ENCODE measurements at regions not wholly inside any gene's neighbourhood (a gene's known extent, or its start where the extent isn't known, plus 50 kb on each side); places are given as distances from the start of the nearest gene placed in this dataset.

DNA sequence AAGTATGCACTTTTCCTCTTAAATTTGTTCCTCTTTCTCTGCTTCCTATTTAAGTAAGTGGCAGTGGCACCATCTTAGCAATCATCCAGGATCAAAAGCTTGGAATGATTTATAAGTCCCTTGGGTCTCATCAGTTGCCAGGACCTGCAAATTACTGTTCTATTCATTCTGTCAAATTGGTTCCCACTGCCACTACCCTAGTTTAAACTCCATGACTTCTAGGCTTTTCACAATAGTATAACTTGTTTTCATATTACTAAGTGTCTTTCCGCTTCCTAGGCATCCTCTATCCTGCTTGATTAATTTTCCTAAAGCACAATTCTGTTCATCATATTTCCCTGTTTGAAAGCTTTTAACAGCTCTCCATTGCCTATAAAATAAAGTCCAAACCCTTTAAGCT is 363.9 kb upstream of the MEF2C start:
- DNase-seq: no peak

DNA sequence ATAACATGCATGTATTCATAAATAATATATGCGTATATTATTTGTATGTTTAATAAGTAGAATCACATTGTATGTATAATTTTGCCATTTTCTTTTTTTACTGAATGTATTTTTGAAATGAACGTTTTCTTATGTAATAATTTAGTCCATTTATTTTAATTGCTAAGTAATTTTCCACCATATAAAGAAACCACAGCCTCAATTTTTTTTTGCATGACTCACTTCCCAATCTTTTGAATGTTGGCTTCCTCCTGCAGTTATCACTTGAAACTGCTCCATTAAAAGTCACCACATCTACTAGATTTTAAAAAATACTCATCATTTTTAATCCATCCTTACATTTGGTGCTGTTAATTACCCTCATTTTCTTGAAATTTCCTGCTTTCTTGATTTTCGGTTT is 363.3 kb upstream of the MEF2C start:
- DNase-seq: no peak

DNA sequence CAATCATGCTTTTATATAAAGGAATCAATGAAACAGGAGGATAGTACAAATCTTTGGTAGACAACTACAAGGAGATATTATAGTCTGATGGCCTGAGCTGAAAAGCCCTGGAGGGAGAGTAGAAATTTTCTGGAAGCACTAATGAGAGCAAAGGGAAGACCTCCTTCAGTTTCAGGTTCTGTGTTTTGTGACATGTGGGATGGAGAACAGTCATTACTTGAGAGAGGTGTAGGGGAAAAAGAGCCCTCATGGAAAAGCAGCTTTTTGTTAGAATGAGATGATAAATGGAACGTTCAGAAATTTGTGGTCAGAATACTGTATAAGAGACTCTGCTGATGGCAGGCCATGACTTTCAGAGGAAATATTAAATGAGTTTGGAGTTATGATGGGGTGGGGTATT is 360.6 kb upstream of the MEF2C start:
- DNase-seq: no peak

DNA sequence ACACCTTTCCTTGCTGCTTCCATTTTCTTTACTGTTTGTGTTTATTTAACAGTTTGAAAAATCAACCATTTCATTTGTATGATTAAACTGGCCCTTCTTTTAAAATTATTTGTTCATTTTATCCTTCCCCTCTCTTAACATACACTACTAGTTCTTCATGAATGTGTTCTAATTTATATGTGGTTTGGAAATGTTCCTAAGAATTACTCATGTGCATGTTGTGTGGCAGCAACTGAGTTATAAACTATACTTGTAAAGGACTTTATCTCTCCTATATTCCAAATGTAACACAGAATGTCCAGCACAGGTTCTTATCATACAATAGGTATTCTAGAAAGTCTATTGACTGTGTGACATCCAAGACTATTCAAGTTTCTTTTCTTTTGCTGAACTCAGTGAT is 358.2 kb upstream of the MEF2C start:
- no peak for DNase-seq

DNA sequence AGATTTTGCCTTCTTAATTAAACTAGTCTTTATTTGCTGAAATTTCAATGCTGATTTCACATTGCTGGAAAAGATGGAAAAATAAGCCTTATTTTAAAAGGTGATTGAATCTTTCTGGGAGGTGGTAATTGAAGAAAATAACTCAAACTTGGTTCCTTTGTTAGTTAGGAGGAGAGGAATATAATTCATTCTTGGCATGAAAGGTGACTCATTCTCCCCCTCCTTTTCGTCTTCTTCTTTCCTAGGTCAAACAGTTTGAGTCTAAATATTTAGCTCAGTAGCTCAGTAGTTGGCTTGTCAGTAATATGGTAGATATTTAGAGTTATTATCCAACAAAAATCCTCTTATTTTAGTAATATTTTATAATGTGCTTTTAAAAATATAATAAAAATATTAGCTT is 353.9 kb upstream of the MEF2C start:
- no peak for DNase-seq

DNA sequence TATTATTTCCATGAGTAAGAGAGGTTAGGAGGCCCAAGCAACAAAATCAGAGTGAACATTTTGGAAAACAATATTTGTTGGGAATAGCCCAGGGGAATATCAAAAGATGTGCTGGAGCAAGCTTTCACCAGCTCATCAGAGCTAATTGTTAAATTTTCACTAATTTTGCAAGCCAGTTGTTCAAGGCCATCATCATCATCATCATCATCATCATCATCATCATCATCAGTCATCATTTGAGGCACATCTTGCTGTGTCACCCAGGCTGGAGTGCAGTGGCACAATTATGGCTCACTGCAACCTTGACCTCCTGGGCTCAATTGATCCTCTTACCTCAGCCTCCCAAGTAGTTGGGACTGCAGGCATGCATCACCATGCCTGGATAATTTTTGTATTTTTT is 350.5 kb upstream of the MEF2C start:
- DNase-seq: no peak

DNA sequence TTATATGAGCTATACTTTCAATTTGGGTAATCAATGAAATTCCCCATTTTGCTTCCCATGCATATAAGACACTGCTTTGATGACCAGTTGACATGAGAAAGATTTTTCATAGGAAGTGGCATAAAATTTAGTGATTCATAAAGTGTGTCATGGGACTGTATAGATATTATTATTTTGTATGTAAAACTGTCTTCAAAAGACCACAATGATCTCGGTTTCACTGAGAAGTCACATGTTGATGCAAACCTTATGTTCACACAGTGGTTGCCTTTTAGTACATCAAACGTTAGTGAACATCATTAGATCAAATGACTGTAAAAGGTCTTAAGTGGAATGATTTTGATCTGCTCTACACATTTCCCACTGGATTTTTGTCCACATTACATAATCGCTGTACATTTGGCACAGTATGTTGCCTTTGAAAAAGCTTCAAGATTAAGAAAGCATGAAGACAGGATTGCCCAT is 349.2 kb upstream of the MEF2C start:
- no peak for DNase-seq

DNA sequence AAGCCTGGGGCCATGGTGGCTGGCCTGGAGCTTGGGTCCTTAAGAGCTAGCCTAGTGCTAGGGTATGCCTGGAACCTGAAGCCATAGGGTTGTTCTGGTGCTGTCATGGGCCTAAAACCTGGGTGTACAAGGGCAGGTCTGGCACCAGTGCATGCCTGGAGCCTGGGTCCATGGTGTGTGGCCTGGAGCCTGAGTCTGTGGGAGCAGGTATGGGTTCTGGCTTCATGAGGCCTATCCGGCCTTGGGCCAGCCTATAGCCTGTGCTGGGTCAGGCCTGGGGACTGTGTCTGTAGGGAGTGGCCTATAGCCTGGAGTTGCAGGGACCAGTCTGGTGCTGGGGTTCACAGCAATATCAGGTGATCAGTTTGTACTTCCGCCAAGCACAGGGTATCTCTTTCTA is 347.2 kb upstream of the MEF2C start:
- DNase-seq: no peak

DNA sequence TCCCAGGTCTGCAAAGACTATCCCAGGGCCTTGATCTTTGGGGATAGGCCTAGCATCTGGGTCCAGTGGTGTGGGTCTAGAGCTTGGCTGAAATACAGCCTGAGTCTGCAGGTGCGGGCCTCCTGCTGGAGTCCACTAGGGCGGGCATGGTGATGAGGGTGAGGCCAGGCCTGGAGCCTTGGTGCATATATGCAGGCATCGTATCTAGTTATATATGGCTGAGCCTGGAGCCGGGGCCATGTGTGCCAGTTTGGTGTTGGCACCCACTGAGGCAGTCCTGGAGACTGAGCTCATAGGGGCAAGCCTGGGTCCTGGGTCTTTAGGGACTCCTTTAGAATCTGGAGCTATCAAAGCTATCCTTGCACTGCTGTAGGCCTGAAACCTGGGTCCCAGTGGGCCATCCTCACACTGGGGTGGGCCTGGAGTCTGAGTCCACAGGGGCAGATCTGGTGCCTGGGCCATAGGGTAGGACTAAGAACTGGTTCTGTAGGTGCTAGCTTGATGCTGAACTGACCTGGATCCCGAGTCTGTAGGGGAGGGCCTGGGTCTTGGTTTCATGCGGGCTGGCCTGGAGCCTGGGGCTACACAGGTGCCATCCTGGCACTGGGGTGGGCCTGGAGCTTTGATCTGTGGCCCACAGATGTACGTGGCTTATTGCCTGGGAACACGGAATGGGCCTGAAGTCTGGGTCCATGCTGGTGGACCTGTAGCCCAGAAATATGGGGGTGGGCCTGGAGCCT is 346.5 kb upstream of the MEF2C start:
- DNase-seq: no peak

DNA sequence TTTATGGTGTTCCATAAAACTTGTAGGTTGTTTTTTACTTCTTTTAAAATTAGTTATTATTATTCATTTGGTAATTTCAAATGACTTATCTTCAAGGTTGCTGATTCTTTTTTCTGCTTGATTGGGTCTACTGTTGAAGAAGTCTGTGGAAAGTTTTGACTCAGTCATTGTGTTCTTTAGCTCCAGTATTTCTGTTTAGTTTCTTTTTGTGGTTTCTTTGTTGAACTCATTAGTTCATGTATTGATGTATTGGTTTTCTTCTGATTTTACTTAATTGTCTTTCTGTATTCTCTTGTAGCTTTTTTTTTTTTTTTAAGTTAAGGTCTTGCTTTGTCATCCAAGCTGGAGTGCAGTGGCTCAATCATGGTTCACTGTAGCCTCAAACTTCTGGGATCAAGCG is 345.4 kb upstream of the MEF2C start:
- no peak for DNase-seq

DNA sequence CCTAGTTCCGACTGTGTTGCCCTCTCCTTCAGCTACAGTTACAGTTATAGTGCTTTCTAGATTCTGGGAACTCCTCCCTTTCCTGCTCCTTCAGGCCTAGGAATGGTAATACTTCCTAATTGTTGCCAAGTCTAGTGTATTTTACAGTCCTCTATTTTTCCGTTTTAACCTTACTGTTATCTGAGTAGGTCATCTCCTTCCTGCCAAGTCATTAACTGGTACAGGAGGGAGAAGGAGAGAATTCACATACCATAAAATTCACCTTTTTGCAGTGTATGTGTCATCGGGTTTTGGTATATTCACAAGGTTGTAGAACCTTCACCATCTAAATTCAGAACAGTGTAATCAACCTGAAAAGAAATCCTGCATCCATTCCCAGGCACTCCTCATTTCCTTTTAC is 335.4 kb upstream of the MEF2C start:
- DNase-seq: no peak

DNA sequence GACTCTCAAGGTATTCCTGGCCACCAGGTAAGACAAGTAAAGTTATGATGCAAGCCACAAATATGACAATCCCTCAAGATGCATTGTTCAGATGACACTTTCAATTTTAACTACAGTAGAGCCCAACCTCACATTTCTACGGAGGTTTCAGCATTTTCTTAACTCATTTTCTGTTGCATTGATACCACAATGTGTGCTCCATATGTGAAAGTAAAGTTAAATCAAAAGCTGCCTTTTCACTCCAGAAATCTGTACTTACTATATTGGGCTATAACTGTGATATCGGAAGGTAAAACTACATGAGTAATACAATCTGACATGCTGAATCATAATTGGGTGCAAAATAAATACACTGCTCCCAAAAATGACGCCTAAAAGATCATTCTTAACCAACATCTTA is 333.6 kb upstream of the MEF2C start:
- DNase-seq: no peak

DNA sequence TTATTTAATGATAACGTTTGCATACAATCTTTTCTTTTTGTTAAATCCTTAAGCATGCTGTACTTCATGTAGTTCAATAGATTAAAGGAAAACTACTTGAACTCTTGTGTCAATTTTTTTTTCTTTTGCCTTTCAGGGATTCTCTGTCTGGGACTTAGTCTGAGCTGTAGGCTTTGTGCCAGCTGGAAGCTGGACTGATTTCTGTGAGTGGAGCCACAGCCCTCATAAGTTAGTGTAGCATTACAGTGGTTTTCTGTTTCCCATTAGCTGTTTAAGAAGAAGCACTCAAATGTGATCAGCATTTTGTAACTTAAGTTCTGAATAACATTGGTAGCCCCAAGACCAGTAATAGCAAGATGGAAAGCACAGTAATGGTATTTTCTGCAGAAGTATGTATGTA is 330.6 kb upstream of the MEF2C start:
- DNase-seq: no peak

DNA sequence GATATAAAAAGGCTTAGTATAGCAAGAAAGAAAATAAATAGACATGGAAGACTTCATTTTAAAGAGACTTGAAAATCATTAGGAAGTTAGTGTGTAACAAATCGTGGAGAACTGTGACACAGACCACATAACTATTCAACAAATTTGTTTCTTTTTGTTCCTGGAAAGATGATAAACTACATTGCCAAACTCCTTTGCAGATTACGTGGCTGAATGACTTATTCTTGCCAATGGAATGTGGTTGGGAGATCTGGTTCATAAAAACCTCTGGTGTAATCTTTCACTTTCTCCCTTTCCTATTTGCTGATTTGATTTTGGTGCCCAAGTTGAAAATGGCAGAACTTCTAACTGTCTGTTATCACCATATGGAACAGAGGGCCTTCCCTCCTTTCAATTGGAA is 328.9 kb upstream of the MEF2C start:
- DNase-seq: no peak

DNA sequence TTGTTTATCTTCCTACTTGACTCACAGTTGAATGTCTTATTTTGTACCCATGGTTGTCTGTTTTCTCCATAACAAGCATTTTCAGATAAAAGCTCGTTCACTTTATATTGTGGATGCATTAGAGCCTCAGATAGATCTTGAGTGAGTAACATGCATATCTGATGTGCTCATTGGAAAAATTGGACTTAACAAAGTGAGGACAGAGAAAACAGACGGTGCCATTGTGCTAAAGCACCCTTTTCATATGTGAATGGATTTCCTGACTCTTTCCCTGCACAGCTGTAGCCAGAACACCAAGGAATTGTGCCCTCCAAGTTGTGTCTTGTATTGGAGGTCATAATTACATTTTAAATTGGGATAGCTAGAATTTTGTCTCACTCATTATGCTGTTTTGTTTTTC is 325.8 kb upstream of the MEF2C start:
- no peak for DNase-seq

DNA sequence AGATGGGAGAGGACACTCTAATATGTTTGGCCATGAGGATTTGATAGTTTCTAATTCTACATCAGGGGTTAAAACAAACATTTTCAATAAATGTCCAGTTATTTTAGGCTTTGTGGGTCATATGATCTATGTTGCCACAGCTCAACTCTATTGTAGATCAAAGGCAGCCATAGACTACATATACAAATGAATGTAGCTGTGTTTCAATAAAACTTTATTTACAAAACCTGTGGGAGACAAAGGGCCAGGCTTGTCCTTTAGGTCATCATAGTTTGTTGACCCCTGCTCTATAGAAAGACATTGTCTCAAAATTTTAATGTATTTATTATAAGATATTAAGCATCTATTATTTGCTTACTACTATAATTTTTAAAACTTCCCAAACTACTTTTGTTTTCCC is 325.4 kb upstream of the MEF2C start:
- no peak for DNase-seq

DNA sequence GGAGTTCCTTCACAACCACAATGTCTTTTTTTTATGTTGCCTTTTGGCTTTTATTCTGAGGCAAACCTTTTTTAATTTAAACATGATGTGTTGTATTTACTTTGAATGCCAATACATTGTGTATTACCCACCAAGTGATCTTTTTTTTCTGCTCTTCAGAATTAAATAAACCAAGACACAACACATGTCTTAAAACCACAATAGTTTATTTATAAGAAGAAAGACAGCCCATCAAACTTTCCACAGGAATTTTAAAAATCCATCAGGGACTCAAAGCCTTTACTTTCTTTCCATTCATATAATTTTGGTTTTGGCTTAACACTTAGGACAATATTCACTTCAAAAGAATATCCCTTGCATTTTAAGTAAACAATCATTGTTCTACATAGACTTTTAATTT is 321.8 kb upstream of the MEF2C start:
- no peak for DNase-seq

DNA sequence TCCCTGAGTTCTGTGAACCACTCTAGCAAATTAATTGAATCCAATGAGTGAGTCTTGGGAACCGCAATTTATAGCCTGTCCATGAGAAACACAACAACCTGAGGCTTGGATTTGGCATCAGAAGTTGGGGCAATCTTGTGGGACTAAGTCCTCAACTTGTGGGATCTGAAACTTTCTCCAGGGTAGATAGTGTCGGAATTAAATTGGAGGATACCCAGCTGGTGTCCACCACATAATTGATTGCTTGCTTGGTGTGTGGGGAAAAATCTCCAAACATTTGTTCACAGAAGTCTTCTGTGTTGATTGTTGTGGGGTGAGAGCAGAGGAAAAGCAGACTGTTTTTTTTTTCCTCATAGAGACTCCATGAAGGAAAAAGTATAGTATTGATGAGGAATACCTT is 320.6 kb upstream of the MEF2C start:
- no peak for DNase-seq

DNA sequence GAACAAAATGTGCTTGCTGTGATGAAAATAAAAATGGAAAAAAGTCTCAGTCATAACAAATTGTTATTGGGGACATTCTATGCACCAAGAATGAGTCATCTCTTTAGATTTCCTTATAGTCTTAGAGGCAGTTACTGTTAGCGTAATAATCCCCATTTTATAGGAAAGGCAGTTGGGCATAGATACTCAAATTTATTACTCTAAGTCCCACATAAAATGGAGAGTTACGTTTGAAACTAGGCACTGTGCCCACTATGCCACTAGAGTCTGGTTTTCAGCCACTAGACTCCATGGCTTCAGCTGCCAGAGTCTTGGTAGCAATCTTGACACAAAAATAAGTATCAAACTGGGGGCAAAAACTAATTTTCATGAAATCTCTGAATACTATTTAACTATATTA is 317.9 kb upstream of the MEF2C start:
- DNase-seq: no peak

DNA sequence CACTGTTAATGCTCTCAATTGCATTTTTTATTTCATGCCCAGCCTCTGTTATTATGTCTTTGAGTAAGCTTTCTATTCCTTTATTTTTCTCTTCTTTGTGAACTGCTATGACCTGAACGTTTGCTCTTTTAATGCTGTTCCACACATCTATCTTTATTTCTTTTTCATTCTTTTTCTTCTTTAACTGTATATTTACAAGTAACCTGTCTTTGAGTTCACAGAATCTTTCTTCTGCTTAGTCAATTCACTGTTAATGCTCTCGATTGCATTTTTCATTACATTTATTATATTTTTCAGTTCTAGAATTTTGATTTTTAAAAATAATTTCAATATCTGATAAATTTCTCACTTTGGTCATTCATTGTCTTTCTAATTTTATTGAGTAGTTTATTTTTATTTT is 316.3 kb upstream of the MEF2C start:
- DNase-seq: no peak

DNA sequence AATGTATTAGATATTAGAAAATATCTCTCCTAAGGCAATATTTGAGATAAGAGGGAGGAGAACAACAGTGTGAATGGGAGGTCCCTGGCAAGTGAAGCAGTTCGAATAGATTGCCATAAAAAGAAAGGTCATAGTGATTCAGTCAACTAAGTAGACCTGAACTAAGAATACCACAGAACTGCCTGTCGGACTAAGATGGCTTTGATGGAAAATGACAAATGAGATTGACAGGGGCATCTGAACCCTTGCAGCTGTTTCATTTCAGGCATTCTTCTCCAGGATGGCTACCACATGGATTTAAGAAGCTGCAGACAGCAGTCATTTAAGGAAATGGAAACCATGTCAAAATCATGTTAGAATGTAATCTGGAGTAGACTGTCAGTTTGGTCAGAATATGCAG is 308.4 kb upstream of the MEF2C start:
- DNase-seq: no peak

DNA sequence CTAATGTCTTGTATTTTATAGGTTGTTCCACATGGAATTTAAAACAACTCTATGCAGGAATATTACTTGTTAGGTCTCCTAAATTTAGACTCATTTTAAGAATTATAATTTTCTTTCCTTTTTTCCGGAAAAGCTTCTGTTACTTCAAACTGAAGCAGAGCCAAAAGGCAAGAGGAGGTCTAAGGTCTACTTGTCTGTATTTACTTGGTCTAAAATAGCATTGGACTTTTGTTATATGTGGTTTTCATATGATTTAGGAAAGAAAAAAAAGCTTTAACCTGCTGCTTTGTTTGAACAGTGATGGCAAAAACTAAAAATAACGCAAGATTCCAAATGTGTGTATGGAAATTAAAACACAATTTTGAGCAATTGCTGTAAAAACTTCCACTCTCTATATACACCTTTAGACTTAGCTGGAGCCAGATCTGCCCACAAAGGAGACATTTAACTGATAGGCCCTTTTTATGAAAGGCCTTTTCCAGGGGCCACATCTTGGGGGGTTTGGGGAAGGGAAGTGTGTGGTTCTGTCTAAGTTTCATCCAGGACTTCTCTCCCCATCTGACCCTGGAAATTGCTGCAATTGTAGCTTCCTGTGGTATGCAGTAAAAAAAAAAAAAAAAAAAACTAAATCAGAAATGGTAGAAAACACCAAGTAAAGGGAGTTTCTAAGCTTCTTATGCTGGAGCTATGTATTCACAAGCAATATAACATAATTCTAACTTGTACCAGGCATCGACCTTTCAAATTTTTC is 307.7 kb upstream of the MEF2C start:
- DNase-seq: no peak

DNA sequence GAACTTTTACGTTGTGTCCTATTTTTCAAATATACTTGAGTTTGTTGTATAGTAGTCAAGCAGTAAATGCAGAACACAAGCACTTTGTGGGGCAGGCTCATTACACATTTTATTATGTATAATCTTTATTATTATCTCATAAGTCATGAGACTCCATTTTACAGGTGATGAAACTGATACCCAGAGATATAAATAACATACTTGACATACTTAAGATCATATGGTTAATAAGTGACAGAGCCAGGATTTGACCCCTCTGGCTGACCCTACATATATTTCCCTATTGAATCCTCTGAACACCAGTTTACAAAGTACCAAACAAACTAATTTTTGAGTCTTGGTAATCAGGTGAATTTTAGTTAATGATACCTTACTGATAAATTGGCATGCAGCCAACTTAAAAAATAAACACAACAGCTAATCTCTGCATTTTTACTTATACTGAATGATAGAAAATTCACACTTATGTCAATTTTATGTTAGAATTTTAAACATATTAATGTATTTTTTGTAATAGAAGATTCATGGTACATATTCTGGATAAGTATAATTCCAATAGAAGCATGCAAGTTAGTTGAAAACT is 305.0 kb upstream of the MEF2C start:
- DNase-seq: no peak

DNA sequence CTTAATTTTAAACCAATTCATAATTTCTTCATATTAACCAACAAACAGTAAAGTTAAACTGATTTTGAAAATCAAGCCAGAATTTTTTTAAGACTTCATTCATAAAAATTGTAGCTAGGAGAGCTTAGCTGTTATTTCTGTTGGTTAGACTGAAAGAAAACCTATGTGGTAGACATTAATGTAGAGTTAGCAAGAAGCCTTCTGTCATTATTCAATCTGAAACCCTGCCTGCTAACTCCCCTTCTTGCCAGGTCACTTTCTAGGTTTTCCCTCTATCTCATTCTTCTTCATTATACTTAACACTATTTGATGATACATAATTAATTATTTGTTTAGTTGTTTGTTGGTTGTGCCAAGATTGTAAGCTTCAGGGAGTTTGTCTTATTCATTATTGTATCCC is 304.3 kb upstream of the MEF2C start:
- no peak for DNase-seq

Measured in effector CD8-positive, alpha-beta T cell (primary cell).